Activated naive CD4-positive, alpha-beta T cell treated with Interleukin-2 at 50 U/mL for 16 hours (primary cell): ENCODE measurements at regions not wholly inside any gene's neighbourhood (a gene's known extent, or its start where the extent isn't known, plus 50 kb on each side); places are given as distances from the start of the nearest gene placed in this dataset.
"Not testable (repeated sequence)": the region's sequence is repeated elsewhere in the genome, so short reads cannot be mapped to it uniquely, and the experiment has no call there.

Experiments used
- DNase-seq: peaks from one replicate; pipeline ENCODE4 v3.0.0-alpha.2; 2020

DNA sequence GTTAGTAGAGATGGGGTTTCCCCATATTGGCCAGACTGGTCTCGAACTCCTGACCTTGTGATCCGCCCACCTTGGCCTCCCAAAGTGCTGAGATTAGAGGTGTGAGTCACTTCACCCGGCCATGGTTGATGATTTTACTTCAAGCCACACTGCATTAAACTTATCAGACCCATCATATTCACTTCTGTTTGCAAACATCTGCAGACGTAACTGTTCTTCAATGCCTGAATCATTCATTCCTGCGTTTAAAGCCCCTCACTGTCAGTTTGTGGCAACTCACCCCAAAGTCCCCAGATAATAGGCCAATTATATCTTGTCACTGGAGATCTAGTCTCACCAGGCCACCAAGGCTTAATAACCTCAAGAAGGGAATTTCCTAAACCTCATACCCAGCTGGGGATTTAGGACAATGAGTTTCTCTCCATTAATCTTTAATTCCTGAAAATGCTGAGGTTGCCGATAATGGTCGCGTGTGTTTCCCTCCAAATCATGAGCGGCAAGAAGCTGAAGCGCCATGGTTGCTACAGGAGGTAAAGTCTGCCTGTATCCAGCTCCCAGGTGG lies 229.6 kb downstream of the LY86 start:
- no peak for DNase-seq

GRCh38 chr6:6820641-6821238 lies 232.2 kb downstream of the LY86 start:
- no peak for DNase-seq

GRCh38 chr6:6821639-6822261 lies 233.2 kb downstream of the LY86 start:
- DNase-seq = no peak

GRCh38 chr6:6823030-6823429 lies 234.5 kb downstream of the LY86 start:
- no peak for DNase-seq

- DNase-seq = no peak
Measured at GRCh38 chr6:6823568-6824224, 235.2 kb downstream of the LY86 start.

- no peak for DNase-seq
Measured at GRCh38 chr6:6824381-6824780, 235.9 kb downstream of the LY86 start.

GRCh38 chr6:6825193-6825784 lies 236.8 kb downstream of the LY86 start:
- no peak for DNase-seq

DNA sequence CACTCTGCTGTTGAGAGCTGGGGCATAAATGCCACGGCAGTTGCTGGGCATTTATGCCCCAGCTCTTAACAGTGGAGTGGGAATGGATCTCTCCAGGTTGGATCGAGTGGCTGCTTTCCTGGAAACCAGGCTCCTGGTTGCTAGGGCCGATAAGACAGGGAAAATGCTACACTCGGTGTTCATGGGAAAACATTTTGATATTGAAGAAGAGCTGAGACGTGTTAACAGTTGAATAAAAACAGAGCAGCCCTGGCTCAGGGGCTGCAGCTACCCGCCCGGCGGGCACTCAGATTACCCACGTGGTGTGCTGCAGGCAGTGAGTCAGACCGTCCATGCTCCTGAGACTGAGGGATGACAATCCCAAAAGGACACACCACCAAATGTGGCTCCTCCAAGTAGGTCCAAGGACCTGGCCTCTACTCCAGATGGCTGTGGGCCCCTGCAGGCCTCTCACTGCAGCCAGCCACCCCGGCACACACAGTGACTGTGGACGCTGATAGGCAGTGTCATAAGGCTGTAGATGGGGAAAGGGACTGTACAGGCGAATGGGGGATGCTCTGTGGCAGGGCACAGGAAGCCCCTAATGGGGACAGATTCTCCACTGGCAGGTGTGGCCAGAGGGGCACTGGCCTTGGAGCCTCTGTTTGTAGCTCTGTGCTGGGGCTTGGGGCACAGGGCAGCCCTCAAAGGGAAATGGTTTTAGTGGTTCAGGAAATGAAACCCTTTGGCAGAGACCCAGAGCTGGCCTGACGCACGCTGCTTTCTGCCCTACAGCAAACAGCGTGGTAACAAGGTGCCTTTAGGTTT lies 237.8 kb downstream of the LY86 start:
- no peak for DNase-seq

- DNase-seq = no peak
Measured at GRCh38 chr6:6826961-6827360, 238.4 kb downstream of the LY86 start.

GRCh38 chr6:6829872-6830685 lies 241.6 kb downstream of the LY86 start:
- no peak for DNase-seq

- DNase-seq = not testable (repeated sequence)
Measured at GRCh38 chr6:6830686-6831063, 242.2 kb downstream of the LY86 start.

DNA sequence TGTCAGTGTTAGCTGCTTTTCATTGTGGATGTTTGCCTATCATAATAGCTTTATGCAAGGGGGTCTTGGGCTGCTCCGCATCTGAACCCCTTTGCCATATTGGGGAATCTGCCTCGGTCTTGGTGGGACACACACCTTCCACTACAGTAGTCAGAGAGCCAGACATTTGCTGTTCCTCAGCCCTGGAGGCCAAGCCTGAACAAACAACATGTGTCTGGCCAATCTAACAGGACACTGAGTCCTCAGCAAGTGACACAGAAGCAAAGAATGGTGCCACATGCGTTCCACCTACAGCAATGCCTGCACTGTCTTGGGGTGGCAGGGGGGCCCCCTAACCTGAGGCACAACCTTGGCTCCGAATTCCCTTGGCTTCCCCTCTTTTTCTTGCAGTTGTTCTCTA lies 243.9 kb downstream of the LY86 start:
- DNase-seq = no peak

- DNase-seq = no peak
Measured at GRCh38 chr6:6834356-6835222, 246.1 kb downstream of the LY86 start.

- DNase-seq = no peak
Measured at GRCh38 chr6:6835223-6835503, 246.6 kb downstream of the LY86 start.

DNA sequence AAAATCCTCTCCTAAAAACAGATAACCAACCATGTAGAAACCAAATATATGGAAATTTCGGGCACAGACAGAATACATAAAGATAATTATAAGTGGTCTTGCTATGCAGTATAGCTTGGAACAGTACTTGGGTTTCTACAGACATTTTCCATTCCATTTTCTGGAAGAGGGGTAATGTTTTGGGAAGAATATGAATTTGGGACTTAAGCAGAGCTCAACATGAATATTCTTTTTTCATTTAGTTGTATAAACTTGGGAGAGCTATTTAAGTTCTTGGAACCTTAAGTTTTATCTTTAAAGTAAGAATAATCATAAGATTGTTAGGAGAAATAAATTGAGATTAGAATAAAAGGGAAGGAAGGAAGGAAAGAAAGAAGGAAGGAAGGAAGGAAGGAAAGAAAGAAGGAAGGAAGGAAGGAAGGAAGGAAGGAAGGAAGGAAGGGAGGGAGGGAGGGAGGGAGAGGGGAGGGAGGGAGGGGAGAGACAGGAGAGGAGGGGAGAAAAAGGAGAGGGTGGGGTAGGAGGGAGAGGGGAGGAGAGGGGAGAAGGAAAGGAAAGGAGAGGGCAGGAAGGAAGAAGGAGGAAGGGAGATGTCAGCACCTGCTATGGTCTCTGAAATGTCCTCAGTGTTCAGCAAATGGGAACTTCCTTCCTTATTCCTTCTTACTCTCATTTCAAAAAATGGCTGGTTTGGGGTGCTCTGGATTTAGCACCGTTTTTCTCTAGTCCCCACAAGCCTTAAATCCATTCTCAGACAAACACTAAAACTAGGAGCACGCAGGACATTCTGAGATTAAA lies 248.3 kb downstream of the LY86 start:
- DNase-seq = no peak

GRCh38 chr6:6837541-6838080 lies 249.1 kb downstream of the LY86 start:
- DNase-seq = no peak

DNA sequence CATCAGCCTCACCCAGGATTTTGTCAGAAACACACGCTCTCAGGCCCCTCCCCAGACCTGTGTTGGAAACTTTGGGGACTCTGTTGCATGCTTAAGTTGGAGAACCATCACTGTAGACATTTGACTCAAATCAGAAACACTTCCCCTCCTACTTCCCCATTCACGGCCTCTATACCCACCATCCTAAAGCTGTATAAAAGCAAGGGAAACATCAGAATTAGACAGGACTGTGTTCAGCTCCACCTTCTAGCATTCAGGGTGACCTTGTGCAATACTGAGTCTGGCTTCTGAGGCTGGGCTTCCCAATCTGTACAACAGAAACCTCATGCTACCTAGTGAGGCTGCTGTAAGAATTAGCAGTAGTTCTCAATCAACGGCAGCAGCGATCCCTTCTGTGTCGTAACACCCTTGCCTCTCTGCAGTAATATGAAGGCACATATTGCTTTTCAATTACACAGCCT lies 252.3 kb downstream of the LY86 start:
- DNase-seq = no peak

- no peak for DNase-seq
Measured at GRCh38 chr6:6841571-6841970, 253.1 kb downstream of the LY86 start.

DNA sequence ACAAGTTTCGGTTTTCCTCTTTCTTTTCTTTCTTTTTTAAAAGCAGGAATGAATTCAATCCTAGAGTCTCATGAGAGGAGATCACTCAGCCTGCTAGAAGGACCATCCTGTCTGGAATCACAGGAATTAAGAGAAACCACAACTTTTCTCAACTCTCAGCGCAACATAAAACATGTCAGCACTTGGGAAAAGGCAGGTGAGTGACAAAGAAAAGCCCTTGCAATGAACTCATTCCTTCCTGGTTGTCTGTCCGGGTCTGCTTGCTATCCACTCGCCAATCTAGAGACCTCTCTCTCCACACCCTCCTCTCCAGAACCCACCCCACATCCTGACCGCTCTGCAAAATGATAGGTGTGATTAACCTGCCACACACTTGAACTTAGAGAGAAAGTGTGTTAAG lies 253.8 kb downstream of the LY86 start:
- DNase-seq = no peak

GRCh38 chr6:6843057-6843627 lies 254.6 kb downstream of the LY86 start:
- DNase-seq = no peak
